NCI-H1092 (cell line): ENCODE measurements at regions not wholly inside any gene's neighbourhood (a gene's known extent, or its start where the extent isn't known, plus 50 kb on each side); places are given as distances from the start of the nearest gene placed in this dataset.

Experiments used
- DNase-seq: peaks from one replicate; lab custom pipeline; 2025; lab: John Stamatoyannopoulos, UW

- DNase-seq = no peak
Measured at GRCh38 chr10:117716889-117717288, 174.3 kb downstream of the EMX2 start.

- DNase-seq = no peak
Measured at GRCh38 chr10:117718986-117719920, 176.7 kb downstream of the EMX2 start.

- DNase-seq = no peak
Measured at GRCh38 chr10:117720931-117721835, 178.6 kb downstream of the EMX2 start.

- DNase-seq = no peak
Measured at GRCh38 chr10:117721873-117722272, 179.3 kb downstream of the EMX2 start.

- DNase-seq = no peak
Measured at GRCh38 chr10:117723343-117723742, 180.8 kb downstream of the EMX2 start.

GRCh38 chr10:117725993-117726392 lies 183.4 kb downstream of the EMX2 start:
- no peak for DNase-seq

- DNase-seq = no peak
Measured at GRCh38 chr10:117726596-117727295, 184.2 kb downstream of the EMX2 start.

- no peak for DNase-seq
Measured at GRCh38 chr10:117727421-117727820, 184.9 kb downstream of the EMX2 start.

GRCh38 chr10:117728087-117728486 lies 185.5 kb downstream of the EMX2 start:
- no peak for DNase-seq

GRCh38 chr10:117729156-117729555 lies 186.6 kb downstream of the EMX2 start:
- no peak for DNase-seq

- no peak for DNase-seq
Measured at GRCh38 chr10:117731121-117731791, 188.7 kb downstream of the EMX2 start.

GRCh38 chr10:117734731-117735405 lies 192.3 kb downstream of the EMX2 start:
- no peak for DNase-seq

GRCh38 chr10:117736655-117737054 lies 194.1 kb downstream of the EMX2 start:
- DNase-seq = no peak

GRCh38 chr10:117740088-117740487 lies 197.5 kb downstream of the EMX2 start:
- no peak for DNase-seq

- no peak for DNase-seq
Measured at GRCh38 chr10:117740691-117741222, 198.2 kb downstream of the EMX2 start.

- DNase-seq = no peak
Measured at GRCh38 chr10:117741524-117741923, 199.0 kb downstream of the EMX2 start.

- DNase-seq = no peak
Measured at GRCh38 chr10:117743509-117743908, 201.0 kb downstream of the EMX2 start.

GRCh38 chr10:117745301-117745700 lies 202.8 kb downstream of the EMX2 start:
- no peak for DNase-seq

GRCh38 chr10:117746541-117747448 lies 204.2 kb downstream of the EMX2 start:
- no peak for DNase-seq

GRCh38 chr10:117747636-117748035 lies 205.1 kb downstream of the EMX2 start:
- no peak for DNase-seq
